ENCODE measurements at regions not wholly inside any gene's neighbourhood (a gene's known extent, or its start where the extent isn't known, plus 50 kb on each side); places are given as distances from the start of the nearest gene placed in this dataset.
"Not testable (repeated sequence)": the region's sequence is repeated elsewhere in the genome, so short reads cannot be mapped to it uniquely, and the experiment has no call there.

- DNase-seq (ENCODE audit: low read depth, low spot score) = no peak
- H3K9ac ChIP-seq (ENCODE audit: insufficient read length, low read depth) = no peak overlapping the region
- peaks cover 21% of the 10 kb centered on the region; the same call in 1 of the 2 replicates for H3K9me3 ChIP-seq (ENCODE audit: insufficient read depth, low read length)
- H3K4me3 ChIP-seq (ENCODE audit: insufficient read length, low read depth) = no peak overlapping the region
- no peaks in the 10 kb centered on the region for H3K36me3 ChIP-seq (ENCODE audit: insufficient read depth, insufficient read length, low read length)
- TF ChIP-seq YY1 (IDR thresholded peaks at IDR 0.05; ENCODE audit: insufficient read depth, insufficient read length) = no peak
- TF ChIP-seq ZNF274 (IDR thresholded peaks at IDR 0.05; ENCODE audit: low read depth, low read length) = no peak
- TF ChIP-seq SUZ12 (IDR thresholded peaks at IDR 0.05; ENCODE audit: extremely low read depth, insufficient read depth, insufficient read length) = no peak
- no peaks in the 10 kb centered on the region for H3K27me3 ChIP-seq (ENCODE audit: insufficient read depth, insufficient read length)
- H3K4me1 ChIP-seq (ENCODE audit: insufficient read depth, insufficient read length) = no peaks in the 10 kb centered on the region
These were observed 257.5 kb downstream of the MID1IP1 start for GRCh38 chrX:39058724-39059123.

- Histone ChIP-seq H3K36me3 (ENCODE audit: insufficient read depth, insufficient read length, low read length) (no peaks in the 10 kb centered on the region), H3K9me3 (ENCODE audit: insufficient read depth, low read length) (peaks cover 21% of the 10 kb centered on the region; the same call in 1 of the 2 replicates)
- TF ChIP-seq YY1 (IDR thresholded peaks at IDR 0.05; ENCODE audit: insufficient read depth, insufficient read length) = no peak
- TF ChIP-seq SUZ12 (IDR thresholded peaks at IDR 0.05; ENCODE audit: extremely low read depth, insufficient read depth, insufficient read length) = no peak
- TF ChIP-seq ZNF274 (IDR thresholded peaks at IDR 0.05; ENCODE audit: low read depth, low read length) = no peak
These were observed 258.6 kb downstream of the MID1IP1 start for GRCh38 chrX:39059866-39060265.

GRCh38 chrX:39063037-39063436, 261.8 kb downstream of the MID1IP1 start:
- no peak for DNase-seq (ENCODE audit: low read depth, low spot score)
- Histone ChIP-seq H3K36me3 (ENCODE audit: insufficient read depth, insufficient read length, low read length) (no peaks in the 10 kb centered on the region), H3K4me1 (ENCODE audit: insufficient read depth, insufficient read length) (peaks cover 4% of the 10 kb centered on the region), H3K27me3 (ENCODE audit: insufficient read depth, insufficient read length) (no peaks in the 10 kb centered on the region), H3K9me3 (ENCODE audit: insufficient read depth, low read length) (peaks cover 21% of the 10 kb centered on the region; the same call in 1 of the 2 replicates), H3K9ac (ENCODE audit: insufficient read length, low read depth) (no peak overlapping the region), H3K4me3 (ENCODE audit: insufficient read length, low read depth) (no peak overlapping the region)
- no peak for TF ChIP-seq YY1 (IDR thresholded peaks at IDR 0.05; ENCODE audit: insufficient read depth, insufficient read length)
- TF ChIP-seq SUZ12 (IDR thresholded peaks at IDR 0.05; ENCODE audit: extremely low read depth, insufficient read depth, insufficient read length) = no peak

More at GRCh38 chrX:39059866-39060265, 258.6 kb downstream of the MID1IP1 start:
- no peak overlapping the region for H3K9ac ChIP-seq (ENCODE audit: insufficient read length, low read depth)
- H3K27me3 ChIP-seq (ENCODE audit: insufficient read depth, insufficient read length) = no peaks in the 10 kb centered on the region
- H3K4me1 ChIP-seq (ENCODE audit: insufficient read depth, insufficient read length) = no peaks in the 10 kb centered on the region
- H3K4me3 ChIP-seq (ENCODE audit: insufficient read length, low read depth) = no peak overlapping the region
- no peak for DNase-seq (ENCODE audit: low read depth, low spot score)

- Histone ChIP-seq H3K27me3 (ENCODE audit: insufficient read depth, insufficient read length) (no peaks in the 10 kb centered on the region), H3K9me3 (ENCODE audit: insufficient read depth, low read length) (peaks cover 21% of the 10 kb centered on the region; the same call in 1 of the 2 replicates), H3K4me1 (ENCODE audit: insufficient read depth, insufficient read length) (peaks cover 4% of the 10 kb centered on the region), H3K36me3 (ENCODE audit: insufficient read depth, insufficient read length, low read length) (no peaks in the 10 kb centered on the region), H3K4me3 (ENCODE audit: insufficient read length, low read depth) (no peak overlapping the region), H3K9ac (ENCODE audit: insufficient read length, low read depth) (no peak overlapping the region)
- no peak for DNase-seq (ENCODE audit: low read depth, low spot score)
- no peak for TF ChIP-seq SUZ12 (IDR thresholded peaks at IDR 0.05; ENCODE audit: extremely low read depth, insufficient read depth, insufficient read length)
- no peak for TF ChIP-seq YY1 (IDR thresholded peaks at IDR 0.05; ENCODE audit: insufficient read depth, insufficient read length)
- no peak for TF ChIP-seq ZNF274 (IDR thresholded peaks at IDR 0.05; ENCODE audit: low read depth, low read length)
These were observed 262.4 kb downstream of the MID1IP1 start for GRCh38 chrX:39063702-39064101.

- peak overlapping the region; percentile 6 for H3K4me3 ChIP-seq (ENCODE audit: insufficient read length, low read depth)
- DNase-seq (ENCODE audit: low read depth, low spot score) = peak; percentile 82
- H3K27me3 ChIP-seq (ENCODE audit: insufficient read depth, insufficient read length) = no peaks in the 10 kb centered on the region
- no peaks in the 10 kb centered on the region for H3K36me3 ChIP-seq (ENCODE audit: insufficient read depth, insufficient read length, low read length)
- H3K9ac ChIP-seq (ENCODE audit: insufficient read length, low read depth) = peak overlapping the region; percentile 32
- TF ChIP-seq SUZ12 (IDR thresholded peaks at IDR 0.05; ENCODE audit: extremely low read depth, insufficient read depth, insufficient read length) (no peak), ZNF274 (IDR thresholded peaks at IDR 0.05; ENCODE audit: low read depth, low read length) (no peak), YY1 (IDR thresholded peaks at IDR 0.05; ENCODE audit: insufficient read depth, insufficient read length) (no peak)
- peaks cover 4% of the 10 kb centered on the region for H3K4me1 ChIP-seq (ENCODE audit: insufficient read depth, insufficient read length)
- peaks cover 20% of the 10 kb centered on the region; the same call in 1 of the 2 replicates for H3K9me3 ChIP-seq (ENCODE audit: insufficient read depth, low read length)
These were observed 264.0 kb downstream of the MID1IP1 start for GRCh38 chrX:39065051-39065871.

- no peak for DNase-seq (ENCODE audit: low read depth, low spot score)
- Histone ChIP-seq H3K9me3 (ENCODE audit: insufficient read depth, low read length) (peaks cover 4% of the 10 kb centered on the region; the same call in 1 of the 2 replicates), H3K9ac (ENCODE audit: insufficient read length, low read depth) (no peak overlapping the region), H3K4me3 (ENCODE audit: insufficient read length, low read depth) (no peak overlapping the region), H3K36me3 (ENCODE audit: insufficient read depth, insufficient read length, low read length) (no peaks in the 10 kb centered on the region), H3K27me3 (ENCODE audit: insufficient read depth, insufficient read length) (no peaks in the 10 kb centered on the region), H3K4me1 (ENCODE audit: insufficient read depth, insufficient read length) (peaks cover 6% of the 10 kb centered on the region)
- TF ChIP-seq ZNF274 (IDR thresholded peaks at IDR 0.05; ENCODE audit: low read depth, low read length) (no peak), SUZ12 (IDR thresholded peaks at IDR 0.05; ENCODE audit: extremely low read depth, insufficient read depth, insufficient read length) (no peak), YY1 (IDR thresholded peaks at IDR 0.05; ENCODE audit: insufficient read depth, insufficient read length) (no peak)
These were observed 266.6 kb downstream of the MID1IP1 start for GRCh38 chrX:39067866-39068265.

GRCh38 chrX:39068634-39069033, 267.4 kb downstream of the MID1IP1 start:
- not testable (repeated sequence) for DNase-seq (ENCODE audit: low read depth, low spot score); H3K4me1 ChIP-seq (ENCODE audit: insufficient read depth, insufficient read length); H3K27me3 ChIP-seq (ENCODE audit: insufficient read depth, insufficient read length); H3K4me3 ChIP-seq (ENCODE audit: insufficient read length, low read depth); H3K9ac ChIP-seq (ENCODE audit: insufficient read length, low read depth); H3K9me3 ChIP-seq (ENCODE audit: insufficient read depth, low read length); H3K36me3 ChIP-seq (ENCODE audit: insufficient read depth, insufficient read length, low read length)

All from NT2/D1 (cell line).